HuH-7 (cell line): ENCODE measurements at regions not wholly inside any gene's neighbourhood (a gene's known extent, or its start where the extent isn't known, plus 50 kb on each side); places are given as distances from the start of the nearest gene placed in this dataset.

Experiments used
- DNase-seq: peaks from one replicate; pipeline ENCODE4 v3.0.0; 2011; ENCODE audit warnings: low spot score

DNA sequence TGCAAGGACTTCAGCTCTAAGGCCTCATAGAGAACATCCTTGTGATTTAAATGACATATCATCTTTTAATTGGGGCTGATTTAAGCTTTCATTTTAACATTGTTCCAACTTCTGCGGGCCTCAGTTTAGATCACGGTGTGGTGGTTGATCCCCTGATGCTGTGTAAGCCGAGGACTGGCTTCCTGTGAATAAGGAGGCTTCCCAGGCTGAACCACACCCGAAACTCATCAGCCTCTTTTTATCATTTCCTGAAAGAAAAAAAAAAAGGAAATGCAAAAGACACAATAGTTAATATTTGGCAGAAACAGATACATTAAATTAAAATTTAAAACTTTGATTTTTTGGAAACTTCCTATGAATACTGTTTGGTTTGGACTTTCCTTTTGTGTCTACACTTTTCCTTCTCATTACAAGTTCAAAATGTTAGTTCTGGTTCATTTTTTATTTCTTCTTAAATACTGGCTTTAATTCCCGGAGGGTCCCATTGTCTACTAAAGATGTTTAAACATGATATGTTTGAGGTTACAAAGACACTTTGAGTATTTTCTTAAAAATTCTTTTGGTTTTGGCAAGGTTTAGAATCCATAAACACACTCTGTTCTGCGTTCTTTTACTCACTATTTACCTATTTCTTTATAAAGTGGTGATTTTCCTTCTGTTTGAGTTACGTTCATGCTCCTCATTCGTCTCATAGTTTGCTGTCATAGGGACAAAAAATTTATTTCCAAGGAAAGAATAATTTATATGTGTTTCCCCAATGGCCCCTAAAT is 230.0 kb upstream of the SULF2 start:
- DNase-seq: no peak

DNA sequence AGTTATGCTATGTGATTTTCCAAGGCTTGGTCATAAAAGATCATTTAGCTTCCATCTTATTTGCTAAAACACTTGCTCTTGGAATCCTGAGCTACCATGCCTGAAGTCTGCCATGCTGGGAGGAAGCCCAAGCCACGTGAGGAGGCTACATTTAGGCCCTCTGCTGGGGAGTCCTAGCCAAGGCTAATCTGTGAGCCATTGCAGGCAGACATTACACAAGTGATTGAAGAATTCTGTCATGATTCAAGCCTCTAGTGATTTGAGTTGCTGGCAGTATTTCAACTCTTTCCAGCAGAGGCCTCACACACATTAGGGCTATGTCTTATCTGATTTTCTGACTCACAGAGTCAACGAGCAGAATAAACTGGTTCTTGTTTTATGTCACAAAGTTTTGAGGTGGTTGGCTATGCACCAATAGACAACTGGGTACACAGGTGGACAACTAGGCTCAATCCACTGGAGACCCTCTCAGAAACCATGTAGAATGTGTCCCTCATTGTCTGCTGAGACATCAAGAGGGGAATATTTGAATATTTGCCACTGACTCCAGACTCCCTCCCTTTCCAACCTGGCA is 227.2 kb upstream of the SULF2 start:
- DNase-seq: no peak

DNA sequence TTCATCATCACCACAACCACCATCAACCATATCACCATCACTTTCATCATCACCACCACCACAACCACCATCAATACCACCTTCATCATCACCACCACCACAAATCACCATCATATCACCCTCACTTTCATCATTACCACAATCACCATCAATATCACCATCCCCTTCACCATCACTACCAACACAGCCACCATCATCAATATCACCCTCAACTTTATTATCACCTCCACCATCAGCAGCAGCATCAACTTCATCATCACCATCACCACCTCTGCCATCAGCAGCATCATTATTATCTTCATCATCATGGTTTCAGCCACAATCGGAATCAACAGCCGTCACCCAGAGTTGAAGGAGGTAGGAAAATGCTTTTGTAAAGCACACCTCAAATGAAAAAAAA is 225.7 kb upstream of the SULF2 start:
- no peak for DNase-seq

DNA sequence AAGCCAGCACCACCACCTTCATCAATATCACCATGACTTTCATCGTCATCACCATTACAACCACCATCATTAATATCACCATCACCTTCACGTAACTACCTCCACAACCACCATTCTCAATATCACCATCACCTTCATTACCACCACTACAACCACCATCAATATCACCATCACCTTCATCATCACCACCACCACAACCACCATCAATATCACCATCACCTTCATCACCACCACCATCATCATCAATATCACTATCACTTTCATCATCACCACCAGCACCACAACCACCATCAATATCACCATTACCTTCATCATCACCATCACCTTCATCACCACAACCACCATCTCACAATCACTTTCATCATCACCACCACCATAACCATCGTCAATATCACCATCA is 225.3 kb upstream of the SULF2 start:
- no peak for DNase-seq

DNA sequence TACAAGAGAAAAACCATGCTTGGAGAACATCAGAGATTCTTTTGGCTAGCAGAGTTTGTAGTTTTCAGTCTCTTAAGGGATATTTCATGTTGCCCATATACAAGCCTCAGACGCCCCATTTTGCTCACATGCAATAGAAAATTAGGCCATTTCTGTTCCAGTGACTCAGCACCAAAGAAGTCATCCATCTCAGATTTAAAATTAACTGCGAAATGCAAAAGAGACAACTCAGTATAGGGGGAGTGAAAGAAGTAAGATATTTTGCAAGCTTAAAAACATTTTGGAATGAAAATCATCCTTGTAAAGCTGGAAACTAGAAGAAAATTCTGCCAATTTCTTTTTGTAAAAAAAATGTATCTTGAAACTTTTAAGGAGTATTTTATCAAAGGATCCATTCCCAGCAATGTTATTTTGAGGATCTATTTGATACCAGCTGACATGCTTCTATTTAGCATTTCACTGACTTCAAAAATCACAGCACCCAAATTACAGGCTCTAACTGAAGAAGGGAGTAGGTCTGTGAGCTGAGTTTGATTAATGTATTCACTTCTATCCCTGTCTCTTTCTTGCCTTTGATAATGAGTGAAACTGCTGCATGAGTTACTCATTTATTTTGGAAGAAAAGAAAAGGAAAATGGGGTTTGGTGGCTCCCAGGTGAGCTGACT is 223.7 kb upstream of the SULF2 start:
- no peak for DNase-seq

DNA sequence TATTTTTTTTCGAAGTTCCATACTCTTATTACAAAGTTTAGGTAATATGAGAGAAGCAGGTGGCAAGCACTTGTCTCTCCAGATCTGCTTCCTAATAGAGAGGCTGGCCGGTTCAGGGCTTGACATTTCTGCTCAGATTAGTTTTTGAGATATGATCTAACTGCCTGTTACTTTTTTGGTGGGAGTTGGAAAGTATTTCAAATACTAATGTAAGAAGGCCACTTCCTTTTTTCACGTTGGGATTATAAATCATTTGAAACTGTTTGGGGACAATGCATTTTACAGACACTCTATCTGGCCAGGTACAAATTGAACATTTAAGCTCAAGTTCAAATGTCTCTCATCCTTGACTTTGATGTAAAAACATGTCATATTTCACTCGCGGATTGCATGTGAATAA is 222.1 kb upstream of the SULF2 start:
- DNase-seq: no peak

DNA sequence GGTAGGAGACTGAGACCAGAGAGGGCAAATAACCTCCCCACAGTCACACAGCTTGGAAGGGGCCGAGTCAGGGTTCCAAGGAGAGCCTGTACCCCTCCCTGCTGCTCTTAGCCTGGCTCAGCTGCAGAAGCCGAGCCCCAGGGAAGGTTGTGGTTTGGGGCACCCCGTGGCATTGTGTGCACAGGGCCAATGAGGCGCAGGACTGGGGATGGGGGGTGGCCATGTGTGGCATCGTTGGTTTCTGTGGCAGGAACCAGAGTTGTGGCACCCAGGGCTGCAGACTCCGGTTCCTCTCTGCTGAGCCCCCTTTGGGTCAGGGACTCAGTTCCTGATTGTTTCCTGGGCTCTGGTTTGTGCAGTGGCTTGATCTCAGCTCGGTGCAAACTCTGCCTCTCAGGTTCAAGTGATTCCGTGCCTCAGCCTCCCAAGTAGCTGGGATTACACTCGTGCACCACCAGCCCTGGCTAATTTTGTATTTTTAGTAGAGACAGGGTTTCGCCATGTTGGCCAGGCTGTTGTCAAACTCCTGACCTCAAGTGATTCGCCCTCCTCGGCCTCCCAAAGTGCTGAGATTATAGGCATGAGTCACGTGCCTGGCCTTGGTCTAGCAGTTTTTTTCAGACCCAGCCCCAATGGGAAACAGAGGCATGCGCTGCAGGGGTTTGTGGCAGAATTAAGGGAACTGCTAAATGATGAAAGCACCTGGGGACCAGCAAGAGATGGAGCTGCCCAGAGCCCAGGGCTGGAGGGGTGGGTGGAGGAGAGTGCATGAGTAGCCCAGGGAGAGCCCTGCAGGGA is 221.0 kb upstream of the SULF2 start:
- no peak for DNase-seq

DNA sequence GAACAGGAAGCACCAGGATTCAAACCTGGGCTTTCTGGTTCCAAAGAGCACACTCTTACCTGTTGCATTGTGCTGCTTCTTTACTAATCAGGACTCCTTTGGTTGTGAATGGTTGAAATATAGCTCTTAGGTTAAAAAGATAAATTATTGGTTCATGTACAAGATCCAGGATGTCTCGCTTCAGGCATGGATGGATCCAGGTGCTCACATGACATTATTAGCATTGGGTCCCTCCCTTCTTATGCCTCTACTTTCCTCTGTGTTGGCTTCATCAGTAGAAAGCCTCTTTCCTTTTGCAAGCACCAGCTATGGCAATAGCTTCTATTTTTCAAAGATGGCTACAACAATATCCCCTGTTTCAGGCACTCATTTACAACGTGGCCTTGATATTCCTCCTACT is 217.7 kb upstream of the SULF2 start:
- DNase-seq: no peak

DNA sequence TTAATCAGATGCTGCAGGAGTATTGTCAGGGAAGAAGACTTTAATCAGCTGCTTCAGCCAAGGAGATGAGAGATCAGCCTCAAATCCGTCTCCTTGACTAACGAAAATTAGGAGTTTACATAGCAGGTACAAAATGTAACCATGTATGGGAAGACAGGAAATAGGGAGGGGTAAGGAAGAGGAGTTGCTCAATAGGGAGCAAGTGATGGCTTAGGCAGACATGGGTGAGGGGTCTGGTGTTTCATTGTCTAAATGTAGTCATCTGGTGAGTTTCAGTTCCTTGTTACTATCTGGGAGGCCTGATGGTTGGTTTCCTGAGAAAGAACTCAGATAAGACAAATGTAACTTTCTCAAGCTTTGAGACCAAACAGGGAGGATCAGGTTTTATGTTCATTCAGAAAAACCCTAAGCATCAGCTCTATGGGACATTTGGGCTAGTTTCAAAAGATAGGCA is 217.3 kb upstream of the SULF2 start:
- no peak for DNase-seq

DNA sequence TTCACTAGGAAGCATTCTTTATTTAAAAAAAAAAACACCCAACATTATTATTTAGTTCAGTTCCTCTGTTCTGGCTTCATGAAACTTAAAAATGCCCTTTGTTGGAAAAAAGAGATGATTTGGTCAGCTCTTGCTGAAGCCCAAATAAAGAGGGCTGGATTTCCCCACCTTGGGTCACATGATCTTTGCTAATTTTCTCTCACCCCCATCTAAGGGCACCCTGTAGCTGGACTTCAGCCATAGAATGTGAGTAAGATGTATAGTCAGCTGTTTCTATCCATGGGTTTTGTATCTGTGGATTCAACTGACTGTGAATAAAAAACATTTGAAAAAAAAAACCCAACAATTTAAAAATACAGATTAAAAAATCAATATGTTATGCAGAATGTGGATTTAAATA is 213.9 kb upstream of the SULF2 start:
- no peak for DNase-seq

DNA sequence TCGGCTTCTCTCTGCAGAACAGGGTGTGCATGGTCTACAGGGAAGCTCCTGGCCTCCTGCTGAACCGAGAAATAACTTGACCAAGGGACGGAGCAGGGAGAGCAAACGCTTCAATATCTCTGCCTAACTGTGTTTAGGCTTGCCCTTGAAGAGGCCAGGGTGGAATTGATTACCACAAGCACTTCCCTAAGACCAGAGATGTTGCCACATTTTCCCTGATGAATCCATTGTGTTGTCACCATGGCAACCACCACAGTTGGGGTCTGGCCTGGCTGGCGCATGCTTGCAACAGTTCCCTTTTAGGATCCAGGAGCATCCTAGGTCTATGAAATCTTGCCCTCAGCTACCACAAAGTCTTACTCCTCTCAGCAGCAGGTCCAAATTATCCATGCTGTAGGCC is 213.5 kb upstream of the SULF2 start:
- DNase-seq: no peak

DNA sequence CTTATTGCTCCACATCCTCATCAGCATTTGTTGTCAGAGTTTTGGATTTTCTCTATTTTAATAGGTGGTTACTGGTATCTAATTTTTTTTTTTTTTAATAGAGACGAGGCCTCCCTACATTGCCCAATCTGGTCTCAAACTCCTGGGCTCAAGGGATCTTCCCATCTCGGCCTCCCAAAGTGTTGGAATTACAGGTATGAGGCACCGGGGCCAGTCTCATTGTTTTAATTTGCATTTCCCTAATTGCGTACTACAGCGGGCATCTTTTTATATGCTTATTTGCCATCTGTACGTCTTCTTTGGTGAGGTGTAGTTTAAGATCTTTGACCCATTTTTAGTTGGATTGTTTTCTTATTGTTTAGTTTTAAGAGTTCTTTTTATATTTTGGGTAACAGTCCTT is 210.4 kb upstream of the SULF2 start:
- DNase-seq: no peak

DNA sequence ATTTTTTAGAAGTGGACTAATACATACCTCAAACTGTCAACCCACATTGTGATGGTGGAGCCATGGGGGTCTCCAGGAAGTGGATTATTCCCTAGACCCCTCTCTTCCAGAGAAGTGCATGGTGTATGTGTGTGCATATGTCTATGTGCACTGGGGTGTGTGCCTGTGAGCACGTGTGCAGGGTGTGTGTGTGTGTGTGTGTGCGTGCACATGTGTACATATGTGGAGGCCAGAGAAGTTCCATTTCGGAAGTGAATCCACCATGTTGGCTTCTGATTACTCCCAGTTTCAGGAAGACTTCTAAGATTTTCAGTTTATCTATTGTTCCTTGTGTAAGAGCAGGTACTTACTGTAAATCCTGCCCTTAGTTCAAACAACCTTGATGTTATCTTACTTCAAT is 208.5 kb upstream of the SULF2 start:
- no peak for DNase-seq

DNA sequence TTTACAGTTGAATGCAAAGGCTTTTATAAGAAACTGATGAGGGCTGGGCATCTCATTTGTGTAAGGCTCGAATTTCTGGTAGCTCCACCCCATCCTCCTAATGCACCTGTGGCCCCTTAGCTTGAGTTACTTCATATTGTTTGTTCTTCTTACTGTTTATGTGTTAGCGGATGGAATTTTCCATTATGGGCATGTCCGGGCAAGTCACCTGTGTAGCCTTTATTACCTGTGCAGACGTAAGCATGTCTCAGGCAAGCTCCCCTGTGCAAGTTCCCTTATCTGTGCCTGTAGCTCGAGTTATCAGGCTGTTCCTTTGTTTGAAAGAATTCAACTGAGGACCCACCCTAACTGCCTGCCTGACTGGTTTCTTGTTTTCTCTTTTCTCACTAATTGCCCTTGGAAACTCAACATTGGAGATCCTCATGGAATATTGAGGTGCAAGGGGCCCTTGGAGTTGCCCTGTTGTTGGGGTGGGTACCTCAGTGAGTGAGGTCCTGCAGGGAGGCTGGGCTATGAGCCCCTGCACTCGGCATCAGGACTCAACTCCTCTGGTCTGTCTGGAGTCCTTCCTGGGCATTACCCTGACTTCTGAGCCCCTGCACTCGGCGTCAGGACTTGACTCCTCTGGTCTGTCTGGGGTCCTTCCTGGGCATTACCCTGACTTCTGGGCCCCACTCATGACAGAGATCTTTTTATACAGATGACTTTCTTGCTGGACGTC is 207.9 kb upstream of the SULF2 start:
- no peak for DNase-seq

DNA sequence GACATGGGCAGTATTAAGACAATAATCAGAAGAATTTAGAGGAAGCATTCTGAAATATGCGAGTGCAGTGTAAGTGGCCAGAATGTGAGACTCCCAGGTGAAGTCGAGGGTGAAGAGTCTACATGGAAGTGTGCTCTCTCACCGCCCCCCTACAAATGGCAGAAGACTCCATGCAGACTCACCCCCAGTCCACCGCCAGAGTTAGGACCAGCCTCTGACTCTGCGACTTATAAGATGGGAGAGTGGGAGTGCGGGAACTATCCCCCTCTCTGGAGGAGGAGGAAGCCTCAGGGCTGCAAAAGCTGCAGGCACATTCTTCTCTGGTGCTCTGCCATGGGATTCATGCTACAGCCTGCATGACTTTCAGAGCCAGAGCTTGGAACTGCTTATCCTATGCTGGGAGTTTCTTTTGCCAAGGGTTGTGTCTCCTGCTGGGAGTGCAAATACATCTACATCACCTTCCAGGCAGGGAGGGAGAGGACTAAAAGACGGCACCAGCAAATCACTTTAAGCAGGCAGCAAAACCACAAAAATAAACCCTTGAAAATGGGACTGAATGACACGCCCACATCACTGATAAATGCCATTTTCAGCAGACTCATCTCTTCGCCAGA is 206.7 kb upstream of the SULF2 start:
- no peak for DNase-seq

DNA sequence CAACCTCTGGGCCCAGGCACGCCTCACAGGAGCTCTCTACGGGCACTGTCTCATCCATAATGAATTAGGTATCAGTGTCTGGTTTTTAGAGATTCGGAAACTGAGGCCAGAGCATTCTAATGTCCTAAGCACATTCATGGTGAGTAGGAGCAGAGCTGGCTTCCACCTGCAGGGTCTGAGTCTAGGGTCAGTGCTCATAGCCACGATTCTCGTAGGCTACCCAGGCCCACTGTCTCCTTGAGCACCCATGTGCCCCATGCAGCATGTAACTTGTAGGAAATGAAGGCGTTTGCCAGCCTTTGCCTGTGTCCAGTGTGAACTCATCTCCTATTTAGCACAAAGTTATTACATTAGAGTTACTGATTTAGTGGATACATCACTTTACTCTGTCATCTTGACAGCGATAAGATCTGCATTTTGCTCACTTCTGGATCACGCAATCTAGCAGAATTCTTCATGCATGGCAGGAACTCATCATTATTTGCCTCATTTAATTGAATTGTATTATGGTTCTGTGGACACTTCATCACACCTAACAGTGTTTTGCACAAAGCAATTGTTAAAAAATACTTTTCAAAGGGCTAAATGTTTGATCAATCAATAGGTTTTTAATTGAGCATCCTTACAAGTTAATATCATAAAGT is 205.3 kb upstream of the SULF2 start:
- no peak for DNase-seq

DNA sequence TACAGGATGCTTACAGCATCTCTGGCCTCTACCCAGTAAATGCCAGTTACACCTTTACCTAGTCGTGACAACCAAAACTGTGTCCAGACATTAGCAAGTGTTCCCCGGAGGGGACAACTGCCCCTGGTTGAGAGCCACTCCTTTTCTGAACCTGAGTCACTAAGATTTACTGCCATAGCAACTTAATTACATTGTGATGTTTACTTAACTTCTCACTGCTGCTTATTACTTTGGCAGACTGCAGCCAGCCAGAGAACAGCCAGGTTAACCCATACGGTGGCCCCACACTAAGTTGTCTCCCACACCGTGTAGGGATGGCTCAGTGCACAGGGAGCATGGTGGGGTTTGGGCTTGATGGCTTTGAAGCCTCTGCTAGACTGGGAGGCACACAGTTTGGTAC is 204.7 kb upstream of the SULF2 start:
- DNase-seq: no peak

DNA sequence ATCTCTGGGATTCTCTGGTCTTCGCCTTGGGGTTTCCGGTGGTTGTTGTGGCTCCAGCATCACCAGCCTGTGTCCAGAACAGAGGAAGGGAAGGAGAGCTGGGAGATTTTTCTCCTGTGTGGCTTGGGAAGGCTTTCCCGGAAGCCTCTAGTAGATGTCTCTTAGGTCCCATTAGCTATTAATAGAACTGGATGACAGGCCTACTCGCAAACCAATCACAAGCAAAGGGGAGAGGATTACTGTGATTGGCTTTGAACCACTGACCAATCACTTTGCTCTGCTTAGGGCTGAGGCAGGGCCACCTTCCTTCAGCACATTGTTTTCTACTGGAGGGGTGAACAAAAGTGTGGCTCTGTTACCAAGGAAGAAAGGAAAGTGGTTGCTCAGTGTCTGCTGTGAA is 203.4 kb upstream of the SULF2 start:
- no peak for DNase-seq

DNA sequence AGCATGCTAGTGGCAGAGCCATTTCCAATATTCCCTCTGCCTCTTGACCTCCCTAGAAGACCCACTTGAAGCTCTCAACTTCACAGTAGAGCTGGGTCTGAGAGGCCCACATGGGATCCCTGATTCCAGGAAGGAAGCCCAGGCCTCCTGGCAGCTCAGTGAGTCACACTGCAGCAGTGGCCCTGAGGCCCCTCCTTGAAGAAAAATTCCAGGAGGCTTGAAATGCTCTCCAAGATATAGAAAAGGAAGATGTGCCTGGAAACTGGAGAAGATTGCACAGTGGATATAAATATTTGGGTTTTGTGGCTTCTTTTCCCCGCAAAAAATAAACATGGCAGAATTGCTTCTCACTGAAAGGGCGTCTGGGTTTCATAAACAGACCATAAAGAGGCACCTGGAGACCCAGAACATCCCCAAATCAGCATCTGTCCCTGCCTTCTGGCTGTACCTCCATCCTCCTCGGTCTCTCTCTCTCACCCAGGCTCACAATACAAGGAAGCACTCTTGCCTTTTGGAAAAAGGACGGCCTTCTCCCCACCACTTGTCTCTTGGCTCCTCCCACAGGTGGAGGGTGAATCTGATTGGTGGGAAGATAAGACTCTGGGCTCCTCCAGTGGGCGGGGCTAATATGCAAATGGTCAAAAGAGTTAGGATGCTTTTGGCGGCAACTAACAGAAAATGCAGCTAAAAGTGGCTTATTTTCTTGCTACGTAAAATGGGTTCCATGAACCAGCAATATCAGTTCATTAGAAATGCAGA is 200.0 kb upstream of the SULF2 start:
- DNase-seq: no peak

DNA sequence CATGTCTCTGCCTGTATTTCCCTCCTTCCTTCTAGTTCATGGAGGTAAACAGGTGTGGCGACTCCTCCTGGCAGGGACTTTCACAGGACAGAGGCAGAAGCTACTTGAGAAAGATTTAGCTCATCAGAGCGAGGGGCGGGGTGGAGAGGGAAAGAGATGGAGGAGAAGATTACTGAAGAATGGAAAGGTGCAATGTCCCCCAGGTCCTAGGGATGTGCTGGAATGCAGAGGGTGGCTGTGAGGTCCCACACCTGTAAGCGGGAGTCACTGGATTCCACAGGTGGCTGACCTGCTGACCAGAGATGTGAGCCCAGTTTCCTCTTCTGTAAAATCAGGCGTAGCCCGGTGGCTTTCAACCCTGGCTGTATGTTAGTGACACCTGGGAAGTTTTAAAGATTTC is 199.2 kb upstream of the SULF2 start:
- no peak for DNase-seq
